HL-60 (cell line): ENCODE measurements at regions not wholly inside any gene's neighbourhood (a gene's known extent, or its start where the extent isn't known, plus 50 kb on each side); places are given as distances from the start of the nearest gene placed in this dataset.

ENCODE experiments used
- CTCF ChIP-seq: IDR thresholded peaks from one replicate; pipeline ENCODE4 v1.5.1; 2011; ENCODE audit warnings: low read length, control low read depth, inconsistent platforms; ENCODE audit not compliant: insufficient read depth
- GABPA ChIP-seq: IDR thresholded peaks from 2 replicates; pipeline ENCODE4 v1.6.1; 2012; ENCODE audit warnings: low read depth
- POLR2AphosphoS5 ChIP-seq: IDR thresholded peaks from 2 replicates; pipeline ENCODE4 v1.6.1; 2012; ENCODE audit warnings: low read depth
- REST ChIP-seq: IDR thresholded peaks from 2 replicates; pipeline ENCODE4 v1.6.1; 2012; ENCODE audit warnings: low read depth; ENCODE audit not compliant: insufficient replicate concordance
- SPI1 ChIP-seq: IDR thresholded peaks from 2 replicates; pipeline ENCODE4 v1.6.1; 2012; ENCODE audit warnings: low read depth, mild to moderate bottlenecking, borderline replicate concordance

- no peak for TF ChIP-seq REST
- no peak for TF ChIP-seq CTCF
- no peak for TF ChIP-seq GABPA
- TF ChIP-seq SPI1, result no peak
- no peak for TF ChIP-seq POLR2AphosphoS5
Measured at GRCh38 chr12:30044206-30044605, 260.5 kb upstream of the TMTC1 start.
